CD4-positive, CD25-positive, alpha-beta regulatory T cell (primary cell): ENCODE measurements at regions not wholly inside any gene's neighbourhood (a gene's known extent, or its start where the extent isn't known, plus 50 kb on each side); places are given as distances from the start of the nearest gene placed in this dataset.

Experiments
- ATAC-seq, 2 donors: fragments of 150-1000 bp; cut with Tn5 transposase; one replicate each; pipeline ENCODE4 v1.10.0; 2021; ENCODE audit warnings: low read depth in 2 of 2, moderate number of reproducible peaks in 2 of 2, moderate library complexity in 1 of 2
- DNase-seq, 3 donors: peaks; one replicate each; pipeline versions ENCODE4 v3.0.0 to v3.0.0-alpha.2; 2012 to 2022; ENCODE audit warnings: mixed read lengths in 1 of 3
- H3K27ac ChIP-seq: one replicate; pipeline ENCODE4 v1.7.0; 2013; ENCODE audit warnings: mild to moderate bottlenecking, low read length; ENCODE audit not compliant: insufficient read depth, poor library complexity, severe bottlenecking
- H3K27me3 ChIP-seq: one replicate; pipeline ENCODE4 v1.7.0; 2013; ENCODE audit warnings: low read length; ENCODE audit not compliant: control insufficient read depth, insufficient read depth
- H3K36me3 ChIP-seq: one replicate; pipeline ENCODE4 v1.7.0; 2013; ENCODE audit warnings: mild to moderate bottlenecking, low read length, moderate library complexity; ENCODE audit not compliant: control insufficient read depth, insufficient read depth
- H3K4me1 ChIP-seq: 2 replicates; pipeline ENCODE4 v1.7.0; 2013; ENCODE audit warnings: mild to moderate bottlenecking, low read length; ENCODE audit not compliant: insufficient read depth, control insufficient read depth, poor library complexity, severe bottlenecking
- H3K4me3 ChIP-seq: one replicate; pipeline ENCODE4 v1.7.0; 2013; ENCODE audit warnings: low read depth, mild to moderate bottlenecking, low read length, moderate library complexity
- H3K9me3 ChIP-seq, 2 experiments: 1 replicate in 1 of 2; 2 replicates in 1 of 2; pipeline ENCODE4 v1.7.0; 2013; ENCODE audit warnings: low read length in 2 of 2, mild to moderate bottlenecking in 1 of 2, moderate library complexity in 1 of 2; ENCODE audit not compliant: control insufficient read depth in 2 of 2
- H3K27ac Mint-ChIP-seq, 3 donors: one replicate each; pipeline ENCODE4 v1.8.0; 2020 to 2022; ENCODE audit warnings: mild to moderate bottlenecking in 3 of 3, mixed read lengths in 3 of 3, moderate library complexity in 2 of 3
- H3K27me3 Mint-ChIP-seq: one replicate; pipeline ENCODE4 v1.8.0; 2022; ENCODE audit warnings: mild to moderate bottlenecking, mixed read lengths
- H3K36me3 Mint-ChIP-seq: one replicate; pipeline ENCODE4 v1.8.0; 2020; ENCODE audit warnings: mixed read lengths
- H3K4me1 Mint-ChIP-seq, 4 donors: one replicate each; pipeline ENCODE4 v1.8.0; 2020 to 2022; ENCODE audit warnings: mixed read lengths in 4 of 4, mild to moderate bottlenecking in 1 of 4
- H3K4me3 Mint-ChIP-seq, 4 donors: one replicate each; pipeline ENCODE4 v1.8.0; 2020 to 2022; ENCODE audit warnings: mild to moderate bottlenecking in 4 of 4, mixed read lengths in 4 of 4, moderate library complexity in 3 of 4
- H3K9me3 Mint-ChIP-seq, 7 donors: one replicate each; pipeline ENCODE4 v1.8.0; 2020 to 2022; ENCODE audit warnings: mixed read lengths in 7 of 7, mild to moderate bottlenecking in 3 of 7, moderate library complexity in 2 of 7

GRCh38 chr21:32064281-32064910 lies 191.6 kb downstream of the HUNK start:
- peaks cover 0 to 4% (median 0%) of the 10 kb centered on the region in 7 donors for H3K9me3 Mint-ChIP-seq
- no peaks in the 10 kb centered on the region for H3K36me3 Mint-ChIP-seq
- no peak overlapping the region for H3K4me3 Mint-ChIP-seq
- H3K4me1 Mint-ChIP-seq: no peaks in the 10 kb centered on the region
- H3K4me3 ChIP-seq: no peak overlapping the region
- no peaks in the 10 kb centered on the region for H3K27me3 ChIP-seq
- ATAC-seq: no peak
- no peak overlapping the region for H3K27ac ChIP-seq
- DNase-seq: no peak
- H3K36me3 ChIP-seq: no peaks in the 10 kb centered on the region
- H3K27me3 Mint-ChIP-seq: peaks cover 5% of the 10 kb centered on the region
- no peak overlapping the region for H3K27ac Mint-ChIP-seq
- no peaks in the 10 kb centered on the region for H3K4me1 ChIP-seq
- no peaks in the 10 kb centered on the region for H3K9me3 ChIP-seq

DNA sequence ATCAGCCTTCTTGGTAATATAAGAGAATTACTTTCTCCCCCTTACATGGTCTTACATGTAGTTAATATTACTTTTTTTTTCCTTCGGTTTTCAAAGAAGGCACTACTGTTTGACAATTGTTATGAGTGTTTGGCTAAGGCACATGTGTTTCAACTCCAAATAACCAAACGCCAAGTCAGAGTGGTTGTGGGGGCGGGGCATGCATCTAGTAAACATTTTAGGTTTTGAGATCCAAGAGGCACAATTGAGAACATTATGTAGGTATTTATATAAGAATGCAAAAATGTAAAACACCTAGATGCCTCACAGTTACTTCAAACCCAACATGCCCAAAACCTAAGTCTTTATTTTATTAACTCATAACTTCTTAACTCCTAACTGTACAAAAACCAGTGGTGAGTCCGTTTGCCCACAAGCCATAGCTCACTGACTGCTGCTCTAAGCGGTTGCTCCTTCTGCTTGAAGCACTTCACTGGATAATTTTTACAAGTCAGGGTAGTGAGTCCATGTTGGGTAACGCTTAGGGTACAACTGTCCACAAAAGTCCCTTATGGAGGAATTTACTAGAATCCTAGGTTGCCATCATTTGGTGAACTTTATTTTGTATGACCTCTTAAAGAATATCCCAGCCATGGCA lies 189.9 kb downstream of the HUNK start:
- Histone ChIP-seq H3K4me1 (no peaks in the 10 kb centered on the region), H3K27me3 (no peaks in the 10 kb centered on the region), H3K4me3 (no peak overlapping the region), H3K9me3 (no peaks in the 10 kb centered on the region), H3K36me3 (no peaks in the 10 kb centered on the region), H3K27ac (no peak overlapping the region)
- no peaks in the 10 kb centered on the region for H3K4me1 Mint-ChIP-seq
- ATAC-seq (no peak), DNase-seq (no peak)
- H3K27me3 Mint-ChIP-seq: peaks cover 4% of the 10 kb centered on the region
- peaks cover 0 to 10% (median 0%) of the 10 kb centered on the region in 7 donors for H3K9me3 Mint-ChIP-seq
- H3K36me3 Mint-ChIP-seq: no peaks in the 10 kb centered on the region
- H3K27ac Mint-ChIP-seq: no peak overlapping the region
- H3K4me3 Mint-ChIP-seq: no peak overlapping the region

DNA sequence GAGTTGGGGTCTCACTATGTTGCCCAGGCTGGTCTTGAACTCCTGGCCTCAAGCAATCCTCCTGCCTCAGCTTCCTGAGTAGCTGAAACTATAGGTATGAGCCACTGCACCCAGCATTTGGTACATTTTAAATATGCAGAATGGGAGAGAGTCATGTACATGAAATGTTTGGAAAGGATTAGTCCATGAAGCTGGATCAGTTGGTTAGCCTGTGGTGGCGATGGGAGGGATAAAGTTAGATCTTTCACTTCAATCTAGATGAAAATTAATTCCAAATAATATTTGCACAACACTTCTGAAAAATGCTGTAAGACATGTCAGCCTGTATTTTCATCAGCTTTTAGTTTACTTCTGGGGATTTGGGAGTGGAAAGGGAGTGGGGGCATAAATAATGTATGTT lies 188.9 kb downstream of the HUNK start:
- Mint-ChIP-seq H3K27ac (no peak overlapping the region), H3K9me3 (peaks cover 0 to 7% (median 0%) of the 10 kb centered on the region in 7 donors), H3K36me3 (no peaks in the 10 kb centered on the region), H3K27me3 (peaks cover 4% of the 10 kb centered on the region), H3K4me1 (no peaks in the 10 kb centered on the region), H3K4me3 (no peak overlapping the region)
- H3K4me1 ChIP-seq: no peaks in the 10 kb centered on the region
- no peak overlapping the region for H3K27ac ChIP-seq
- H3K36me3 ChIP-seq: no peaks in the 10 kb centered on the region
- H3K9me3 ChIP-seq: no peaks in the 10 kb centered on the region
- ATAC-seq: no peak
- H3K4me3 ChIP-seq: no peak overlapping the region
- H3K27me3 ChIP-seq: no peaks in the 10 kb centered on the region
- no peak for DNase-seq

DNA sequence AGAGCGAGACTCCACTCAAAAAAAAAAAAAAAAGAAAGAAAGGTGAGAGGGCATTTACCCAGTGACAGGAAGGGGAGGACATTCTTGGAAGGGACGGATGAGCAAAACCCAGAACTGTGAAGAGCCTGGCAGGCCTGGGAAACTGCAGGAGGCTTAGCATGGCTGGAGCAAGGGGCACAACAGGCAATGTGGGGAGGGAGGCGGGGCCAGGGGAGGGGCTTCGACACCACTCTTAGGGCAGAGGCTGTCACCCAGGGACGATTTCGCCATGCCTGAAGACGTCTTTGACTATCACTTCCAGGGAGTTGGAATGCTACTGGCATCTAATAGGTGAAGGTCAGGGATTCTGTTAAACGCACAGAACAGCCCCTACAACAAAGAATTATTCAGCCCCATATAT lies 184.0 kb downstream of the HUNK start:
- DNase-seq (no peak), ATAC-seq (no peak)
- Mint-ChIP-seq H3K4me3 (no peak overlapping the region), H3K27ac (no peak overlapping the region), H3K27me3 (no peaks in the 10 kb centered on the region), H3K4me1 (no peaks in the 10 kb centered on the region), H3K9me3 (peaks cover 0 to 13% (median 5%) of the 10 kb centered on the region in 7 donors), H3K36me3 (no peaks in the 10 kb centered on the region)
- no peak overlapping the region for H3K27ac ChIP-seq
- H3K4me1 ChIP-seq: no peaks in the 10 kb centered on the region
- H3K9me3 ChIP-seq: peaks cover 0 to 4% of the 10 kb centered on the region in 2 experiments
- H3K4me3 ChIP-seq: no peak overlapping the region
- H3K36me3 ChIP-seq: no peaks in the 10 kb centered on the region
- no peaks in the 10 kb centered on the region for H3K27me3 ChIP-seq

GRCh38 chr21:32055305-32055704 lies 182.5 kb downstream of the HUNK start:
- no peaks in the 10 kb centered on the region for H3K27me3 Mint-ChIP-seq
- no peak overlapping the region for H3K27ac Mint-ChIP-seq
- DNase-seq (no peak), ATAC-seq (no peak)
- Histone ChIP-seq H3K27me3 (no peaks in the 10 kb centered on the region), H3K4me1 (no peaks in the 10 kb centered on the region), H3K4me3 (no peak overlapping the region), H3K9me3 (peaks cover 0 to 6% of the 10 kb centered on the region in 2 experiments), H3K36me3 (no peaks in the 10 kb centered on the region), H3K27ac (no peak overlapping the region)
- H3K4me3 Mint-ChIP-seq: no peak overlapping the region
- H3K4me1 Mint-ChIP-seq: no peaks in the 10 kb centered on the region
- H3K9me3 Mint-ChIP-seq: peaks cover 0 to 15% (median 7%) of the 10 kb centered on the region in 7 donors
- no peaks in the 10 kb centered on the region for H3K36me3 Mint-ChIP-seq
